ENCODE measurements at regions not wholly inside any gene's neighbourhood (a gene's known extent, or its start where the extent isn't known, plus 50 kb on each side); places are given as distances from the start of the nearest gene placed in this dataset.
A peak's percentile ranks its signal among the peaks of the same experiment; 100 is the strongest.

- ATAC-seq = no peak
- TF ChIP-seq ZFP3 (CRISPR knock-in tag; IDR thresholded peaks at IDR 0.05) (no peak), TCF4 (CRISPR knock-in tag; IDR thresholded peaks at IDR 0.05; ENCODE audit: borderline replicate concordance) (no peak), TOX (CRISPR knock-in tag; IDR thresholded peaks at IDR 0.05; ENCODE audit: borderline replicate concordance) (no peak), ZNF8 (CRISPR knock-in tag; IDR thresholded peaks at IDR 0.05) (no peak), BACH2 (CRISPR knock-in tag; IDR thresholded peaks at IDR 0.05; ENCODE audit: borderline replicate concordance) (no peak), CSRNP3 (CRISPR knock-in tag; IDR thresholded peaks at IDR 0.05) (no peak), SNAI2 (CRISPR knock-in tag; IDR thresholded peaks at IDR 0.05) (no peak), ZC3H10 (CRISPR knock-in tag; IDR thresholded peaks at IDR 0.05) (no peak), ZNF70 (CRISPR knock-in tag; IDR thresholded peaks at IDR 0.05) (no peak)
- TF ChIP-seq, protein P1, sequence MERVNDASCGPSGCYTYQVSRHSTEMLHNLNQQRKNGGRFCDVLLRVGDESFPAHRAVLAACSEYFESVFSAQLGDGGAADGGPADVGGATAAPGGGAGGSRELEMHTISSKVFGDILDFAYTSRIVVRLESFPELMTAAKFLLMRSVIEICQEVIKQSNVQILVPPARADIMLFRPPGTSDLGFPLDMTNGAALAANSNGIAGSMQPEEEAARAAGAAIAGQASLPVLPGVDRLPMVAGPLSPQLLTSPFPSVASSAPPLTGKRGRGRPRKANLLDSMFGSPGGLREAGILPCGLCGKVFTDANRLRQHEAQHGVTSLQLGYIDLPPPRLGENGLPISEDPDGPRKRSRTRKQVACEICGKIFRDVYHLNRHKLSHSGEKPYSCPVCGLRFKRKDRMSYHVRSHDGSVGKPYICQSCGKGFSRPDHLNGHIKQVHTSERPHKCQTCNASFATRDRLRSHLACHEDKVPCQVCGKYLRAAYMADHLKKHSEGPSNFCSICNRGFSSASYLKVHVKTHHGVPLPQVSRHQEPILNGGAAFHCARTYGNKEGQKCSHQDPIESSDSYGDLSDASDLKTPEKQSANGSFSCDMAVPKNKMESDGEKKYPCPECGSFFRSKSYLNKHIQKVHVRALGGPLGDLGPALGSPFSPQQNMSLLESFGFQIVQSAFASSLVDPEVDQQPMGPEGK (CRISPR knock-in tag; IDR thresholded peaks at IDR 0.05; ENCODE audit: borderline replicate concordance) = no peak
- TF ChIP-seq, protein P2, sequence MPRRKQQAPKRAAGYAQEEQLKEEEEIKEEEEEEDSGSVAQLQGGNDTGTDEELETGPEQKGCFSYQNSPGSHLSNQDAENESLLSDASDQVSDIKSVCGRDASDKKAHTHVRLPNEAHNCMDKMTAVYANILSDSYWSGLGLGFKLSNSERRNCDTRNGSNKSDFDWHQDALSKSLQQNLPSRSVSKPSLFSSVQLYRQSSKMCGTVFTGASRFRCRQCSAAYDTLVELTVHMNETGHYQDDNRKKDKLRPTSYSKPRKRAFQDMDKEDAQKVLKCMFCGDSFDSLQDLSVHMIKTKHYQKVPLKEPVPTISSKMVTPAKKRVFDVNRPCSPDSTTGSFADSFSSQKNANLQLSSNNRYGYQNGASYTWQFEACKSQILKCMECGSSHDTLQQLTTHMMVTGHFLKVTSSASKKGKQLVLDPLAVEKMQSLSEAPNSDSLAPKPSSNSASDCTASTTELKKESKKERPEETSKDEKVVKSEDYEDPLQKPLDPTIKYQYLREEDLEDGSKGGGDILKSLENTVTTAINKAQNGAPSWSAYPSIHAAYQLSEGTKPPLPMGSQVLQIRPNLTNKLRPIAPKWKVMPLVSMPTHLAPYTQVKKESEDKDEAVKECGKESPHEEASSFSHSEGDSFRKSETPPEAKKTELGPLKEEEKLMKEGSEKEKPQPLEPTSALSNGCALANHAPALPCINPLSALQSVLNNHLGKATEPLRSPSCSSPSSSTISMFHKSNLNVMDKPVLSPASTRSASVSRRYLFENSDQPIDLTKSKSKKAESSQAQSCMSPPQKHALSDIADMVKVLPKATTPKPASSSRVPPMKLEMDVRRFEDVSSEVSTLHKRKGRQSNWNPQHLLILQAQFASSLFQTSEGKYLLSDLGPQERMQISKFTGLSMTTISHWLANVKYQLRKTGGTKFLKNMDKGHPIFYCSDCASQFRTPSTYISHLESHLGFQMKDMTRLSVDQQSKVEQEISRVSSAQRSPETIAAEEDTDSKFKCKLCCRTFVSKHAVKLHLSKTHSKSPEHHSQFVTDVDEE (CRISPR knock-in tag; IDR thresholded peaks at IDR 0.05) = no peak
Measured at GRCh38 chr13:107208889-107209288, 641.0 kb upstream of the ARGLU1 start.

- ATAC-seq = peak; percentile 99
- no peak for TF ChIP-seq GLIS3 (CRISPR knock-in tag; IDR thresholded peaks at IDR 0.05)
- TF ChIP-seq BACH2 (CRISPR knock-in tag; IDR thresholded peaks at IDR 0.05; ENCODE audit: borderline replicate concordance) = no peak
- TF ChIP-seq ZFP3 (CRISPR knock-in tag; IDR thresholded peaks at IDR 0.05) = no peak
- no peak for TF ChIP-seq ZNF565 (CRISPR knock-in tag; conservative IDR thresholded peaks at IDR 0.05; ENCODE audit: low read depth)
- no peak for TF ChIP-seq ISL1 (CRISPR knock-in tag; IDR thresholded peaks at IDR 0.05)
- TF ChIP-seq, protein P1 (CRISPR knock-in tag; IDR thresholded peaks at IDR 0.05; ENCODE audit: borderline replicate concordance) = no peak
- no peak for TF ChIP-seq ZNF70 (CRISPR knock-in tag; IDR thresholded peaks at IDR 0.05)
- no peak for TF ChIP-seq TOX (CRISPR knock-in tag; IDR thresholded peaks at IDR 0.05; ENCODE audit: borderline replicate concordance)
- TF ChIP-seq PPARA (CRISPR knock-in tag; IDR thresholded peaks at IDR 0.05; ENCODE audit: borderline replicate concordance) = no peak
- no peak for TF ChIP-seq ZC3H10 (CRISPR knock-in tag; IDR thresholded peaks at IDR 0.05)
- TF ChIP-seq ARNTL (CRISPR knock-in tag; IDR thresholded peaks at IDR 0.05; ENCODE audit: borderline replicate concordance, low read depth) = no peak
- TF ChIP-seq, protein P3, sequence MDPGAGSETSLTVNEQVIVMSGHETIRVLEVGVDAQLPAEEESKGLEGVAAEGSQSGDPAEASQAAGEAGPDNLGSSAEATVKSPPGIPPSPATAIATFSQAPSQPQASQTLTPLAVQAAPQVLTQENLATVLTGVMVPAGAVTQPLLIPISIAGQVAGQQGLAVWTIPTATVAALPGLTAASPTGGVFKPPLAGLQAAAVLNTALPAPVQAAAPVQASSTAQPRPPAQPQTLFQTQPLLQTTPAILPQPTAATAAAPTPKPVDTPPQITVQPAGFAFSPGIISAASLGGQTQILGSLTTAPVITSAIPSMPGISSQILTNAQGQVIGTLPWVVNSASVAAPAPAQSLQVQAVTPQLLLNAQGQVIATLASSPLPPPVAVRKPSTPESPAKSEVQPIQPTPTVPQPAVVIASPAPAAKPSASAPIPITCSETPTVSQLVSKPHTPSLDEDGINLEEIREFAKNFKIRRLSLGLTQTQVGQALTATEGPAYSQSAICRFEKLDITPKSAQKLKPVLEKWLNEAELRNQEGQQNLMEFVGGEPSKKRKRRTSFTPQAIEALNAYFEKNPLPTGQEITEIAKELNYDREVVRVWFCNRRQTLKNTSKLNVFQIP (CRISPR knock-in tag; IDR thresholded peaks at IDR 0.05; ENCODE audit: borderline replicate concordance, low read depth) = no peak
- TF ChIP-seq CSDC2 (CRISPR knock-in tag; IDR thresholded peaks at IDR 0.05) = no peak
- TF ChIP-seq ZNF8 (CRISPR knock-in tag; IDR thresholded peaks at IDR 0.05) = no peak
- no peak for TF ChIP-seq ZFP30 (CRISPR knock-in tag; IDR thresholded peaks at IDR 0.05)
- no peak for TF ChIP-seq TCF4 (CRISPR knock-in tag; IDR thresholded peaks at IDR 0.05; ENCODE audit: borderline replicate concordance)
- TF ChIP-seq ESRRG (CRISPR knock-in tag; IDR thresholded peaks at IDR 0.05) = no peak
- TF ChIP-seq, protein P2 (CRISPR knock-in tag; IDR thresholded peaks at IDR 0.05) = no peak
Measured at GRCh38 chr13:107205318-107206104, 637.6 kb upstream of the ARGLU1 start.
